ENCODE measurements at regions not wholly inside any gene's neighbourhood (a gene's known extent, or its start where the extent isn't known, plus 50 kb on each side); places are given as distances from the start of the nearest gene placed in this dataset.

GRCh38 chr11:31972623-31973022, 118.3 kb upstream of the RCN1 start:
- TF ChIP-seq CTCF (conservative IDR thresholded peaks at IDR 0.05 in 1 of 2, IDR thresholded peaks at IDR 0.05 in 1 of 2; ENCODE audit: low read depth in 1 of 2, low read length in 2 of 2) (no peak), EZH2 (IDR thresholded peaks at IDR 0.05; ENCODE audit: low read length, missing control alignments) (no peak)
